ENCODE measurements at regions not wholly inside any gene's neighbourhood (a gene's known extent, or its start where the extent isn't known, plus 50 kb on each side); places are given as distances from the start of the nearest gene placed in this dataset.

GRCh38 chr13:63896321-63896720 lies 2480.7 kb upstream of the PCDH20 start:
- TF ChIP-seq CTCF (IDR thresholded peaks at IDR 0.05) = no peak
- TF ChIP-seq POLR2A (IDR thresholded peaks at IDR 0.05) = no peak
- no peak for TF ChIP-seq POLR2AphosphoS5 (IDR thresholded peaks at IDR 0.05)

All from prostate gland (tissue), 2 donors.